ENCODE measurements at regions not wholly inside any gene's neighbourhood (a gene's known extent, or its start where the extent isn't known, plus 50 kb on each side); places are given as distances from the start of the nearest gene placed in this dataset.

DNA sequence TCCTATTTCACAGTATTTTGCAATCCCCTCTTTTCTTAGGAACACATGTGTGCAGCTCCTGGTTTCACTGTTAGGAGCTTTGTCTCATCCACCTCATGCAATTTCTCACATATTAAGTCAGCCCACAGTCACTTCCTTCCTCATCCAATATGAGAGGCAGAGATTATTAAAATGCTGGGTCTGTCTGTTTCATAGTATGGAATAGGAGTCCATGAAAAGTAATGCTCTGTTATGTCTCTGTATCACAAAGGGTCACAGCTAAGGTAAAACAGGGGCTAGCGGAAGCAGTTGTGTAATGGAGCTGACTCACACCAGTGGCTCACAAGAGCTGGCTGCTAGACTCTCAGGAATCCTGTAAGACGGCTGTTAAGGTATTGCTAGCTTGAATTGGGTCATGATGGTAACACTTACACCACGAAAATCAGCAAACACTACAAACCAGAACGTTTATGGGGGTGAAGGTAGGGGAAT, 216.5 kb downstream of the EFNB2 start:
- H3K4me3 ChIP-seq (ENCODE audit: low read length): no peak overlapping the region
- DNase-seq (ENCODE audit: low read depth): peak; percentile 92
- TF ChIP-seq, protein P1, sequence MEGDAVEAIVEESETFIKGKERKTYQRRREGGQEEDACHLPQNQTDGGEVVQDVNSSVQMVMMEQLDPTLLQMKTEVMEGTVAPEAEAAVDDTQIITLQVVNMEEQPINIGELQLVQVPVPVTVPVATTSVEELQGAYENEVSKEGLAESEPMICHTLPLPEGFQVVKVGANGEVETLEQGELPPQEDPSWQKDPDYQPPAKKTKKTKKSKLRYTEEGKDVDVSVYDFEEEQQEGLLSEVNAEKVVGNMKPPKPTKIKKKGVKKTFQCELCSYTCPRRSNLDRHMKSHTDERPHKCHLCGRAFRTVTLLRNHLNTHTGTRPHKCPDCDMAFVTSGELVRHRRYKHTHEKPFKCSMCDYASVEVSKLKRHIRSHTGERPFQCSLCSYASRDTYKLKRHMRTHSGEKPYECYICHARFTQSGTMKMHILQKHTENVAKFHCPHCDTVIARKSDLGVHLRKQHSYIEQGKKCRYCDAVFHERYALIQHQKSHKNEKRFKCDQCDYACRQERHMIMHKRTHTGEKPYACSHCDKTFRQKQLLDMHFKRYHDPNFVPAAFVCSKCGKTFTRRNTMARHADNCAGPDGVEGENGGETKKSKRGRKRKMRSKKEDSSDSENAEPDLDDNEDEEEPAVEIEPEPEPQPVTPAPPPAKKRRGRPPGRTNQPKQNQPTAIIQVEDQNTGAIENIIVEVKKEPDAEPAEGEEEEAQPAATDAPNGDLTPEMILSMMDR (conservative IDR thresholded peaks at IDR 0.05; ENCODE audit: low read depth, low read length): no peak

DNA sequence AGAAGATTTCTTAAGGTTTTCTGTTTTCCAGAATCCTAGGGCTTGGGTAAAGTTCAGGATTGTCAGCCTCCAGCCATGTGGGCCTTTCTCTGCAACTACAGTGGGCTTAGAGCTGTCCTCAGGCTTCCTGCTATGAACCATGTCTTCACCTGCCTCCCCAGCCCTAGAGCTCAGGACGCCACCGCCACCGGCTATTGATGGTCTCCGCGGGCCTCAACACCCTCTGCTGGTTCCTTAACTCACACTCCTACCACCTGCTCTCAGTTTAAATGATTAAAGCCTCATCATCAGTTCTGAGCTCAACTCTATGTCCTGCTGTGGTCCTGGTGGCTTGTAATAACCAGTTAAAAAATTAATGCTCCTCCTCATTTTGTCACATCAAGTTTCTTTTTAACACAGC, 221.0 kb downstream of the EFNB2 start:
- no peak overlapping the region for H3K4me3 ChIP-seq (ENCODE audit: low read length)
- DNase-seq (ENCODE audit: low read depth): no peak
- TF ChIP-seq, protein P1 (conservative IDR thresholded peaks at IDR 0.05; ENCODE audit: low read depth, low read length): no peak

DNA sequence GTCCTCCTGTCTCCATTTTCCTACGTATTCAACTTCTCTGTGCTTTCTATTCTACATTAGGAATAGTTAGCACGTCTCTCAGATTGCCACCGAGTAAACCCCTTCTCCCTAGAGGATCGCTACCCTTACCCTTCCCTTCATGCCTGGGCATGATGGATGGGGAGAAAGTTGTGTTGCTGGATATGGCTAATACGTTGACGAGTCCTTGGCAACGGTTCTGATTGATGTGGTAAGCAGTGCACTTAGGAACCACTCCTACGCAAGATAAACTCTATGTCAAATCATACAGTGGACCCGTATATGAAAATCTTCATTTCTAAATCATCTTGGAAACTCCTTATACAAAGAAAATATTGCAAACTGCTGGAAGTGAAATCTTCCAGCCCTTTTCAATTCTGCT, 224.5 kb downstream of the EFNB2 start:
- no peak for DNase-seq (ENCODE audit: low read depth)
- TF ChIP-seq, protein P1 (conservative IDR thresholded peaks at IDR 0.05; ENCODE audit: low read depth, low read length): no peak
- H3K4me3 ChIP-seq (ENCODE audit: low read length): no peak overlapping the region

DNA sequence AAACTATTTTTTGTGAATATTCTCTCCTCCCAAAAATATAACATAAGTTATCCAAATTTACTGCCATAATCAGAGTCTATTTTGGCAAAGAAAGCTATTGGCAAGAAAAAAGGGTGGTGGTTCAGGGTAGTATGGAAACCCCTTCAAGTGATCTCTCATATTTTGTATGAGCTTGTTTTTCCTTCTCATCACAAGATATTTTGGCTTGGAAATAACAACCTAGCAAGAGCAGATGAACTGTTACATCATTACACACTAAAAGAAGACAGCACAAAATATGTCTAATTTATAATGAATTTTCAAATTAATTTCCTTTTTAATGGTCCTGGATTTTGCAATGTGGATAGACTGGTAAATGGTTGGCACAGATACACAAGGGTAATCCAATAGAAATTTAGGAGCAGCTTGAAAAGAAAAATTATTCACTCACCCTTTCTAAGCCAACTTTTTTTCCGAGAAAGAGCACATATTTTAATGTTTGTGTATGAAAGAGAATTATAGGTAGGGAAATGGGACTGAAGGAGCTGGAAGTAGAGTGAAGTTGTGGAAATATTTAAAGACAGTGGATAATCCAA, 225.1 kb downstream of the EFNB2 start:
- H3K4me3 ChIP-seq (ENCODE audit: low read length): no peak overlapping the region
- DNase-seq (ENCODE audit: low read depth): no peak
- TF ChIP-seq, protein P1 (conservative IDR thresholded peaks at IDR 0.05; ENCODE audit: low read depth, low read length): no peak

DNA sequence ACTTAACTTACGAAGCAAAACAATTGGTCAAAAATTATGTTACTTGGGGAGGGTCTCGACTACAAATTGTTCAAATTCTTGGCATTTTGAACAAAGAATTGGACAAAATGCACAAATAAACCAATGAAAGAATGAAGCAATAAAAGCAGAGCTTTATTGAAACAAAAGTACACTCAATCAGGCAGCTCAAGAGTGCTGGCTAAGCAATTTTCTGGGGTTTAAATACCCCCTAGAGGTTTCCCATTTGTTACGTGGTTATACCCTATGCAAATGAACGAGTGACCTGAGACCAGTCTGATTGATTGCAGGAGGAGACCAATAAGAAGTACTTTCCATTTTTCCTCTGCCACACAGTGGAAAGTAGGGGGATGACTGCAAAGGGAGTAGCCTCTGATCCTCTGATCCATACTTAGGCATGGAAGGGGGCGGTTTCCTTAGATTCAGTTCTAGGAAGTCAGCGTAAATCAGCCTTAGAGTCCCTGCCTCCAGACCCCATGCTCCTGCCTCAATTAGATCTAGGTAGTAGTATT, 228.6 kb downstream of the EFNB2 start:
- TF ChIP-seq, protein P1 (conservative IDR thresholded peaks at IDR 0.05; ENCODE audit: low read depth, low read length): no peak
- H3K4me3 ChIP-seq (ENCODE audit: low read length): no peak overlapping the region
- DNase-seq (ENCODE audit: low read depth): no peak

DNA sequence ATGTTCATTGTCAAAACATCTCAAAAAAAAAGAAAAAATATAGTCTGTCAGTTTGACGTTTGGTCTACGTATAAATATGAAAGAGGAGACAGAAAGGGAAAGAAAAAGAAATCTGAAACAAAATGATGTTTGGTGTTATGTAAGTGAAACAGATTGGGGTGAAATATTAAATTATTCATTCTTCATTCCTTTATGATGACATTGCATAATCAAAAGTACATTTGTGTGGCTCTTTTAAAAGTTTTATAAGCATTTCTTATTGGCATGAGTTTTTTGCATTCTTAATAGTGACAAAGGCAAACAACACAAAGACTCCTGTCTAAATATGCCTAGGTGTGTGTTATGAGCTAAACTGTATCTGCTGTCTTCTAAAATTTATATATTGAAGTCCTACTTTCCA, 232.6 kb downstream of the EFNB2 start:
- H3K4me3 ChIP-seq (ENCODE audit: low read length): no peak overlapping the region
- TF ChIP-seq, protein P1 (conservative IDR thresholded peaks at IDR 0.05; ENCODE audit: low read depth, low read length): no peak
- no peak for DNase-seq (ENCODE audit: low read depth)

DNA sequence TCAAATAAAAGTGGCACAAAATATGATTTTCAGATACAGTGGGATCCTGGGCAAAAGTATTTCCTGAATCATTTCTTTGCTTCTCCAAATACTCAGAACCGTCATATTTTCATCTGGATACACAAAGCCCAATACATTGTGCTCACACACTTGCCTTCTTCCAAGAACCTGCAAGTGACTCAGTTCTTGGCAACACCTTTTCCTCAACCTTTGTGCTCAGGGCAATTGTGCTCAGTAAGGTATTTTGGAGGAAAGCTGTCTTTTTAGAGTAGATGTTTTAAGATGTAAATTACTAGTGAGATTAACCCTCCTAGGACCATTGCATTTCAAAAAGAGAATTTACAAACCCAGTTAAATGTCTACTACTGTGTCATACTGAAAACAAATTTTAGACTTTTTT, 233.5 kb downstream of the EFNB2 start:
- H3K4me3 ChIP-seq (ENCODE audit: low read length): no peak overlapping the region
- TF ChIP-seq, protein P1 (conservative IDR thresholded peaks at IDR 0.05; ENCODE audit: low read depth, low read length): no peak
- no peak for DNase-seq (ENCODE audit: low read depth)

Measured in retinal pigment epithelial cell (primary cell).